ENCODE measurements at regions not wholly inside any gene's neighbourhood (a gene's known extent, or its start where the extent isn't known, plus 50 kb on each side); places are given as distances from the start of the nearest gene placed in this dataset.
A peak's percentile ranks its signal among the peaks of the same experiment; 100 is the strongest.

GRCh38 chr2:128537646-128538045, 219.0 kb upstream of the HS6ST1 start:
- Histone ChIP-seq H3K4me2 (no peak overlapping the region), H3K27ac (peak overlapping the region; percentile 79), H2AFZ (peak overlapping the region; percentile 28), H3K27me3 (no peaks in the 10 kb centered on the region), H3K9me2 (replicated peaks; ENCODE audit: insufficient read depth) (no peaks in the 10 kb centered on the region), H3K9me3 (ENCODE audit: low read depth) (no peaks in the 10 kb centered on the region), H3K36me3 (replicated peaks; ENCODE audit: insufficient read depth, low read depth) (no peaks in the 10 kb centered on the region), H3K4me3 (no peak overlapping the region), H3K79me2 (no peaks in the 10 kb centered on the region), H3K4me1 (ENCODE audit: insufficient read depth) (peaks cover 14% of the 10 kb centered on the region), H4K20me1 (ENCODE audit: insufficient read depth, poor library complexity, severe bottlenecking) (no peaks in the 10 kb centered on the region)
- TF ChIP-seq EZH2phosphoT487 (IDR thresholded peaks at IDR 0.05; ENCODE audit: low read depth, severe bottlenecking, unreplicated experiment) = no peak
- TF ChIP-seq EZH2 (IDR thresholded peaks at IDR 0.05; ENCODE audit: borderline replicate concordance) = no peak
- no peak for DNase-seq (ENCODE audit: low spot score)

DNA sequence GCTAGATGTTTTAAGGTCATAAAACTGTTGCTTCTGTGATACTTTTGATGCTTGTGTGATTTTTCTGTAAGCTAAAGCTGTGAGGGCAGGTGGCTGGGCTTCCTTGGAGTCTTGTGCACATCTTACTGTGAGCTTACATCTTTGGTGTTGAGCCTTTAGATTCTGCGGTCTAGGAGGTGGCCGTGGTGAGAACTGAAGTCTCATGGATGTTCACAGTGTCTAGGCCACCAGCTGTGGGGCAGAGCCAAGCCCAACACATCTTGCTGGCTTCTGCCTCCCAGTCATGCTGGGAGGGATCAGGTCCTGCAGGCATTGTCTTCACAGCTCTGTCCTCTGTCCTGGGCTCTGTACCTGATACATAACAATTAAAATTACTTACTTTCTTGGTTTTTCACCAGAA, 219.7 kb upstream of the HS6ST1 start:
- no peak overlapping the region for H3K27ac ChIP-seq
- H4K20me1 ChIP-seq (ENCODE audit: insufficient read depth, poor library complexity, severe bottlenecking) = no peaks in the 10 kb centered on the region
- no peaks in the 10 kb centered on the region for H3K27me3 ChIP-seq
- H3K4me3 ChIP-seq = no peak overlapping the region
- H3K4me2 ChIP-seq = no peak overlapping the region
- no peaks in the 10 kb centered on the region for H3K36me3 ChIP-seq (replicated peaks; ENCODE audit: insufficient read depth, low read depth)
- no peaks in the 10 kb centered on the region for H3K9me3 ChIP-seq (ENCODE audit: low read depth)
- no peak for DNase-seq (ENCODE audit: low spot score)
- H3K79me2 ChIP-seq = no peaks in the 10 kb centered on the region
- H2AFZ ChIP-seq = no peak overlapping the region
- TF ChIP-seq EZH2phosphoT487 (IDR thresholded peaks at IDR 0.05; ENCODE audit: low read depth, severe bottlenecking, unreplicated experiment) = no peak
- TF ChIP-seq, protein P1, sequence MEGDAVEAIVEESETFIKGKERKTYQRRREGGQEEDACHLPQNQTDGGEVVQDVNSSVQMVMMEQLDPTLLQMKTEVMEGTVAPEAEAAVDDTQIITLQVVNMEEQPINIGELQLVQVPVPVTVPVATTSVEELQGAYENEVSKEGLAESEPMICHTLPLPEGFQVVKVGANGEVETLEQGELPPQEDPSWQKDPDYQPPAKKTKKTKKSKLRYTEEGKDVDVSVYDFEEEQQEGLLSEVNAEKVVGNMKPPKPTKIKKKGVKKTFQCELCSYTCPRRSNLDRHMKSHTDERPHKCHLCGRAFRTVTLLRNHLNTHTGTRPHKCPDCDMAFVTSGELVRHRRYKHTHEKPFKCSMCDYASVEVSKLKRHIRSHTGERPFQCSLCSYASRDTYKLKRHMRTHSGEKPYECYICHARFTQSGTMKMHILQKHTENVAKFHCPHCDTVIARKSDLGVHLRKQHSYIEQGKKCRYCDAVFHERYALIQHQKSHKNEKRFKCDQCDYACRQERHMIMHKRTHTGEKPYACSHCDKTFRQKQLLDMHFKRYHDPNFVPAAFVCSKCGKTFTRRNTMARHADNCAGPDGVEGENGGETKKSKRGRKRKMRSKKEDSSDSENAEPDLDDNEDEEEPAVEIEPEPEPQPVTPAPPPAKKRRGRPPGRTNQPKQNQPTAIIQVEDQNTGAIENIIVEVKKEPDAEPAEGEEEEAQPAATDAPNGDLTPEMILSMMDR (IDR thresholded peaks at IDR 0.05; ENCODE audit: poor library complexity) = no peak
- TF ChIP-seq EZH2 (IDR thresholded peaks at IDR 0.05; ENCODE audit: borderline replicate concordance) = no peak
- peaks cover 14% of the 10 kb centered on the region for H3K4me1 ChIP-seq (ENCODE audit: insufficient read depth)
- H3K9me2 ChIP-seq (replicated peaks; ENCODE audit: insufficient read depth) = no peaks in the 10 kb centered on the region
- 94% methylated on average over 2 of the region's 2 CpGs for WGBS (ENCODE audit: low lambda C conversion rate, missing lambda C conversion rate)

GRCh38 chr2:128540670-128541069, 222.0 kb upstream of the HS6ST1 start:
- Histone ChIP-seq H3K36me3 (replicated peaks; ENCODE audit: insufficient read depth, low read depth) (no peaks in the 10 kb centered on the region), H3K4me1 (ENCODE audit: insufficient read depth) (peaks cover 14% of the 10 kb centered on the region), H3K9me3 (ENCODE audit: low read depth) (no peaks in the 10 kb centered on the region), H3K27me3 (no peaks in the 10 kb centered on the region), H4K20me1 (ENCODE audit: insufficient read depth, poor library complexity, severe bottlenecking) (no peaks in the 10 kb centered on the region), H2AFZ (no peak overlapping the region), H3K4me3 (no peak overlapping the region), H3K4me2 (no peak overlapping the region), H3K9me2 (replicated peaks; ENCODE audit: insufficient read depth) (no peaks in the 10 kb centered on the region), H3K27ac (no peak overlapping the region), H3K79me2 (no peaks in the 10 kb centered on the region)
- no peak for DNase-seq (ENCODE audit: low spot score)
- WGBS (ENCODE audit: low lambda C conversion rate, missing lambda C conversion rate) = 94% methylated on average over 3 of the region's 3 CpGs
- TF ChIP-seq EZH2phosphoT487 (IDR thresholded peaks at IDR 0.05; ENCODE audit: low read depth, severe bottlenecking, unreplicated experiment) (no peak), EZH2 (IDR thresholded peaks at IDR 0.05; ENCODE audit: borderline replicate concordance) (no peak)
- TF ChIP-seq, protein P1 (IDR thresholded peaks at IDR 0.05; ENCODE audit: poor library complexity) = no peak

GRCh38 chr2:128541448-128541847, 222.8 kb upstream of the HS6ST1 start:
- H3K9me3 ChIP-seq (ENCODE audit: low read depth) = no peaks in the 10 kb centered on the region

More at GRCh38 chr2:128541448-128541847, 222.8 kb upstream of the HS6ST1 start:
- Histone ChIP-seq H3K4me3 (no peak overlapping the region), H3K4me2 (no peak overlapping the region), H3K36me3 (replicated peaks; ENCODE audit: insufficient read depth, low read depth) (no peaks in the 10 kb centered on the region), H3K79me2 (no peaks in the 10 kb centered on the region), H2AFZ (no peak overlapping the region), H3K4me1 (ENCODE audit: insufficient read depth) (peaks cover 14% of the 10 kb centered on the region), H4K20me1 (ENCODE audit: insufficient read depth, poor library complexity, severe bottlenecking) (no peaks in the 10 kb centered on the region), H3K27me3 (no peaks in the 10 kb centered on the region), H3K9me2 (replicated peaks; ENCODE audit: insufficient read depth) (no peaks in the 10 kb centered on the region), H3K27ac (no peak overlapping the region)
- DNase-seq (ENCODE audit: low spot score) = no peak
- 85% methylated on average over 2 of the region's 2 CpGs for WGBS (ENCODE audit: low lambda C conversion rate, missing lambda C conversion rate)
- TF ChIP-seq, protein P1 (IDR thresholded peaks at IDR 0.05; ENCODE audit: poor library complexity) = no peak
- TF ChIP-seq EZH2 (IDR thresholded peaks at IDR 0.05; ENCODE audit: borderline replicate concordance) (no peak), EZH2phosphoT487 (IDR thresholded peaks at IDR 0.05; ENCODE audit: low read depth, severe bottlenecking, unreplicated experiment) (no peak)
